ENCODE measurements at regions not wholly inside any gene's neighbourhood (a gene's known extent, or its start where the extent isn't known, plus 50 kb on each side); places are given as distances from the start of the nearest gene placed in this dataset.
A peak's percentile ranks its signal among the peaks of the same experiment; 100 is the strongest.

DNA sequence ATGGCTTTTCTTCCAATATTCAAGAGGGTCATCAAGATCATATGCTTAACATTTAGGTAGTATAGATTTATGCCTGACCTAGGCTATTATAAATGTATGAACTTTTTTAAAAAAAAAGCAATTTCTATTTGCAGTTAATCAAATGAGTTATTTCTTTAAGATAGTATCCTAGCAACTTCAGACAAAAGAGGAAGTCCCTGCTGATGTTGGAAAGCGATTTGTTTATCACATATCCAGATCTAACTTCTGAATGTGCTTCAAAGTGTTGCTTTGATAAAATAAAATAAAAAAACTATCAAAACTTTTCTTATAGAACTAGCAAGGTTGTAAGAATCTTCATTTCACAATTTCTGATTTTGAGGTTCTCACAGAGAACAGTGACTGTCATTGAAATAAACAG lies 401.9 kb upstream of the PHF14 start:
- H3K4me3 ChIP-seq (ENCODE audit: low read depth, low read length): no peak overlapping the region
- DNase-seq (ENCODE audit: low read depth): no peak
- TF ChIP-seq, protein P1, sequence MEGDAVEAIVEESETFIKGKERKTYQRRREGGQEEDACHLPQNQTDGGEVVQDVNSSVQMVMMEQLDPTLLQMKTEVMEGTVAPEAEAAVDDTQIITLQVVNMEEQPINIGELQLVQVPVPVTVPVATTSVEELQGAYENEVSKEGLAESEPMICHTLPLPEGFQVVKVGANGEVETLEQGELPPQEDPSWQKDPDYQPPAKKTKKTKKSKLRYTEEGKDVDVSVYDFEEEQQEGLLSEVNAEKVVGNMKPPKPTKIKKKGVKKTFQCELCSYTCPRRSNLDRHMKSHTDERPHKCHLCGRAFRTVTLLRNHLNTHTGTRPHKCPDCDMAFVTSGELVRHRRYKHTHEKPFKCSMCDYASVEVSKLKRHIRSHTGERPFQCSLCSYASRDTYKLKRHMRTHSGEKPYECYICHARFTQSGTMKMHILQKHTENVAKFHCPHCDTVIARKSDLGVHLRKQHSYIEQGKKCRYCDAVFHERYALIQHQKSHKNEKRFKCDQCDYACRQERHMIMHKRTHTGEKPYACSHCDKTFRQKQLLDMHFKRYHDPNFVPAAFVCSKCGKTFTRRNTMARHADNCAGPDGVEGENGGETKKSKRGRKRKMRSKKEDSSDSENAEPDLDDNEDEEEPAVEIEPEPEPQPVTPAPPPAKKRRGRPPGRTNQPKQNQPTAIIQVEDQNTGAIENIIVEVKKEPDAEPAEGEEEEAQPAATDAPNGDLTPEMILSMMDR (conservative IDR thresholded peaks at IDR 0.05; ENCODE audit: low read depth, low read length): no peak

DNA sequence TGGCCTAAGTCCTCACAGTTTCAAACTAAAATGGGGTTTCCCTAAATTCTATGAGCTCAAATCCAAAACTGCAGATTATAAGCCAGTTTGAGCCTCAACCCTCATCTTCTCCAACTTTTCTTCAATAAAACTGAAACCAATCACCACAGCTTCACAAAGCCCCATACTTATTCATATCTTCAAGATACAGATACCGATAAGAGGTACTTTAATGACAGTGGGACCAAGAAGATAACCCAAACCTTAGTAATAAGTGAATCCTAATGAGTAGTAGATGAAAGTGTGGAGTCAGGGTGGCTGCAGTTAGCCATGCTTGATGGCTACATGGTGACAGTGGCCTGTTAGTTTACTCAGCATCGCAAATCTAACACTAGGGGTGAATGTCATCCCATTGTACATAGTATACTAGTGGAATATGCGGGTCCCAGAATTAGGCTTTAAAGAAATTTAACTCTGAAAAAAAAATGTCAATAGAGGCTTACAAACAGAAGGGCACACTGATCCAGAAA lies 395.8 kb upstream of the PHF14 start:
- TF ChIP-seq, protein P1 (conservative IDR thresholded peaks at IDR 0.05; ENCODE audit: low read depth, low read length): no peak
- no peak overlapping the region for H3K4me3 ChIP-seq (ENCODE audit: low read depth, low read length)
- no peak for DNase-seq (ENCODE audit: low read depth)

DNA sequence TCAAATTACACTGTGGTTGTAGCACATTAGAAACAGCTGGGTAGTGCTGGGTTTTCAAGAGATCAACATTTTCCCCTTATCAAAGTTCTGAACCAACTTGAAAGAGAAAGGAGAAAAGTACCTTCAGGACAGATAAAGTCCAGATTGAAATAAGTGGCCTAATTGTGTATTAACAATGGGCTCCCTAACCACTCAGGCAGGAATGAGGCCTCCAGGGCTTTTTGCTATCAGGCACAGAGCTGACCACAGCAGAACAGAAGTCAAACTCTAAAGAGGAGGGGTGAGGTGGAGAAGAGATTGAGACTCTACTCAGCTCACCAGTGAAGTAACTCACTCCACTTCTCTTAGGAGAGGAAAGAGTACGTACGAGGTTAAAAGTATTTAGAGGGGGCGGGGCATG lies 394.1 kb upstream of the PHF14 start:
- TF ChIP-seq, protein P1 (conservative IDR thresholded peaks at IDR 0.05; ENCODE audit: low read depth, low read length): no peak
- no peak for DNase-seq (ENCODE audit: low read depth)
- H3K4me3 ChIP-seq (ENCODE audit: low read depth, low read length): no peak overlapping the region

DNA sequence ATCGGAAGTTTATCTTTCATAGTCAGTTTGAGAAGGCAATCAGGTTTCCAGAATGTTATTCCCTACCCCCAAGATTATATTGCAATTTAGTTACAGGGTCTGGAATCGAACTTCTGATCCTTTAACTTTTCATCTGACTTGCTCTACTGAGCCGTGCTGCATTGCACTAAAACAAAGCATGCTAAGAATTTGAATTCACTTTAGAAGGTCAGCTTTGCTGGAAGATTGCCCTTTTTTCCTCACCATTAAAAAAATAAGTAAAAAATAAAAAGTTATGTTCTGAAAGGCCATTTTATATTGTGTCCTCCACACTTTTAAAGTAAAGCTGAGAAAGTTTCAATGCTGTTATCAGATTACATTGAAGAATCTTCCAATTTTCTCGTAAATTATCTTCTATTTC lies 388.8 kb upstream of the PHF14 start:
- H3K4me3 ChIP-seq (ENCODE audit: low read depth, low read length): no peak overlapping the region
- peak; percentile 14 for DNase-seq (ENCODE audit: low read depth)
- TF ChIP-seq, protein P1 (conservative IDR thresholded peaks at IDR 0.05; ENCODE audit: low read depth, low read length): no peak

DNA sequence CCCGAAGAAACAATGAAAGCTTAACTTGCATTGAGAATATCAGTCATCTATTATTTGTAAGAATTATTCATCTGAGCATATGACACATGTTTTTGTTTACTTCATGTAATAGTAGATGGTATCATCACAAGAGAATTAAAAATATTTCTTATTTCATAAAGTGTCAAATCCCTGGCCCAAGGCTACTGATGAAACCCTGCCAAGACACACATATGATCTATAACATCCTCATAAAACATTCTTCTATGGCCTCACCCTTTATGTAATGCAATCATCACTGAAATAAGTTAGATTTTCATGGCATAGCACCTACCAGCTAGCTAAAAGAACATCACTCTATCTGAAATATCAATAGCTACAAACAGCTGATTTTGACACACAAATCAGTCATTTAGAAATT lies 385.6 kb upstream of the PHF14 start:
- DNase-seq (ENCODE audit: low read depth): no peak
- no peak overlapping the region for H3K4me3 ChIP-seq (ENCODE audit: low read depth, low read length)
- TF ChIP-seq, protein P1 (conservative IDR thresholded peaks at IDR 0.05; ENCODE audit: low read depth, low read length): no peak

DNA sequence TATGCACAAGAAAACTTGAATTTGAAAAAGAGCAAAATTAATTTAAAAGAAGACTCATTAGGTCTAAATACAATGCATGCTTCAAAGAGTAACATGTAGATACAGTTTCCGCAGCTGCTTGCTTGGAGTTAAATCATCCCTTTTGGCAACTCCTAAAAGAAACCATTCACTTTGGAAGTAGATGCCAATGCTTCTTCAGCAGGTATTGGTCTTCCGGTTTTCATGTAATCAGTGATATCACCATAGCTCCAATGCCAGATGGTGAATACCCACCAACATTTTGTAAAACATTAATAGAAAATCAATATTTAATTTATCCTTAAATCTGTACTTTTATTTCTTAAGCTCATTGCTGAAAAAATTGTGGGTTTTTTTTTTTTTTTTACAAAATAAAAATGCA lies 381.1 kb upstream of the PHF14 start:
- H3K4me3 ChIP-seq (ENCODE audit: low read depth, low read length): no peak overlapping the region
- TF ChIP-seq, protein P1 (conservative IDR thresholded peaks at IDR 0.05; ENCODE audit: low read depth, low read length): no peak
- no peak for DNase-seq (ENCODE audit: low read depth)

DNA sequence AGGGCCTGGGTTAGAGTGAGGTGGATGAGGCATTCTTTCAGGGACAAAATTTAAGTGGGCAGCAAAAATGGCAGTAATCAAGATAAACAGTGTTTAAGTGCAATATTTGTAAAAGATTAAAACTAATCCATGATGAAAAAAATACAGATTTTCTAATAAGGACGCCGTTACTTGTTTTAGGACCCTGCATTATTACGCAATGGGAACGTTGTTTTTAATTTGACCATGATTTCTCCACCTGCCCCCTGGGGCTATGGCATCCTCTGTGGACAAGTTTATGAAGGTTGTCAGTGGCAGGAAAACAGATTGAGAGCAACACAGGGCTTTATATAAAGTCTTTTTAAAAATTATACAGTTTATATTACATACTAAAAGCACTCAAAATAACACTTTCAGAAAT lies 380.6 kb upstream of the PHF14 start:
- no peak overlapping the region for H3K4me3 ChIP-seq (ENCODE audit: low read depth, low read length)
- no peak for DNase-seq (ENCODE audit: low read depth)
- TF ChIP-seq, protein P1 (conservative IDR thresholded peaks at IDR 0.05; ENCODE audit: low read depth, low read length): no peak

All from choroid plexus epithelial cell (primary cell).